ENCODE measurements at regions not wholly inside any gene's neighbourhood (a gene's known extent, or its start where the extent isn't known, plus 50 kb on each side); places are given as distances from the start of the nearest gene placed in this dataset.

- BruUV-seq (replicated peaks), result no TSS peak
- in situ Hi-C loops (cut with HindIII; ENCODE audit: low pct_unique_long_range_greater_than_20kb, low sequenced_read_pairs), result no loop called here
- POLR2A ChIA-PET, result no interaction called here
- CTCF ChIA-PET, result no interaction called here
- ATAC-seq (no peak), DNase-seq (ENCODE audit: low read depth, low spot score) (no peak)
- H3K4me1 ChIP-seq (ENCODE audit: control insufficient read depth, insufficient read depth, low read length), result no peaks in the 10 kb centered on the region
- no peaks in the 10 kb centered on the region for H3K27me3 ChIP-seq (ENCODE audit: control insufficient read depth, insufficient read depth, low read length)
- TF ChIP-seq CTCF (IDR thresholded peaks at IDR 0.05) (no peak), POLR2AphosphoS5 (IDR thresholded peaks at IDR 0.05; ENCODE audit: low read depth, low read length) (no peak), REST (IDR thresholded peaks at IDR 0.05; ENCODE audit: insufficient read depth in 1 of 2, low read depth in 2 of 2, low read length in 1 of 2) (no peak), SIN3A (IDR thresholded peaks at IDR 0.05; ENCODE audit: borderline replicate concordance, insufficient read depth, low read depth, low read length) (no peak), TCF7L2 (IDR thresholded peaks at IDR 0.05; ENCODE audit: low read depth, low read length) (no peak)
- H3K27ac ChIP-seq (ENCODE audit: low read length), result no peak overlapping the region
- H3K36me3 ChIP-seq (ENCODE audit: control insufficient read depth, insufficient read depth, low read length), result no peaks in the 10 kb centered on the region
- no peaks in the 10 kb centered on the region for H3K9me3 ChIP-seq (ENCODE audit: control insufficient read depth, insufficient read depth, low read depth, low read length)
- intact Hi-C loops (cut with micrococcal nuclease; ENCODE audit: unreplicated experiment), result no loop called here
- H3K4me3 ChIP-seq (ENCODE audit: low read depth in 2 of 2, low read length in 2 of 2), result no peak overlapping the region
These were observed 319.2 kb downstream of the PHKB start for GRCh38 chr16:47780213-47780875.

GRCh38 chr16:47779201-47780016, 318.3 kb downstream of the PHKB start:
- ATAC-seq (peak; percentile 56; the same call in 1 of the 2 replicates), DNase-seq (ENCODE audit: low read depth, low spot score) (peak; percentile 8)
- Histone ChIP-seq H3K27me3 (ENCODE audit: control insufficient read depth, insufficient read depth, low read length) (no peaks in the 10 kb centered on the region), H3K4me3 (ENCODE audit: low read depth in 2 of 2, low read length in 2 of 2) (peak overlapping the region; percentile 18 to 52), H3K36me3 (ENCODE audit: control insufficient read depth, insufficient read depth, low read length) (no peaks in the 10 kb centered on the region), H3K27ac (ENCODE audit: low read length) (peak overlapping the region; percentile 29; the same call in 1 of the 2 replicates), H3K9me3 (ENCODE audit: control insufficient read depth, insufficient read depth, low read depth, low read length) (no peaks in the 10 kb centered on the region), H3K4me1 (ENCODE audit: control insufficient read depth, insufficient read depth, low read length) (no peaks in the 10 kb centered on the region)
- in situ Hi-C loops (cut with HindIII; ENCODE audit: low pct_unique_long_range_greater_than_20kb, low sequenced_read_pairs) (no loop called here), intact Hi-C loops (cut with micrococcal nuclease; ENCODE audit: unreplicated experiment) (no loop called here)
- ChIA-PET CTCF (no interaction called here), POLR2A (no interaction called here)
- no TSS peak for BruUV-seq (replicated peaks)
- TF ChIP-seq SIN3A (IDR thresholded peaks at IDR 0.05; ENCODE audit: borderline replicate concordance, insufficient read depth, low read depth, low read length) (no peak), POLR2AphosphoS5 (IDR thresholded peaks at IDR 0.05; ENCODE audit: low read depth, low read length) (no peak), TCF7L2 (IDR thresholded peaks at IDR 0.05; ENCODE audit: low read depth, low read length) (no peak), REST (IDR thresholded peaks at IDR 0.05; ENCODE audit: insufficient read depth in 1 of 2, low read depth in 2 of 2, low read length in 1 of 2) (no peak), CTCF (IDR thresholded peaks at IDR 0.05) (no peak)
